ENCODE measurements at regions not wholly inside any gene's neighbourhood (a gene's known extent, or its start where the extent isn't known, plus 50 kb on each side); places are given as distances from the start of the nearest gene placed in this dataset.

DNA sequence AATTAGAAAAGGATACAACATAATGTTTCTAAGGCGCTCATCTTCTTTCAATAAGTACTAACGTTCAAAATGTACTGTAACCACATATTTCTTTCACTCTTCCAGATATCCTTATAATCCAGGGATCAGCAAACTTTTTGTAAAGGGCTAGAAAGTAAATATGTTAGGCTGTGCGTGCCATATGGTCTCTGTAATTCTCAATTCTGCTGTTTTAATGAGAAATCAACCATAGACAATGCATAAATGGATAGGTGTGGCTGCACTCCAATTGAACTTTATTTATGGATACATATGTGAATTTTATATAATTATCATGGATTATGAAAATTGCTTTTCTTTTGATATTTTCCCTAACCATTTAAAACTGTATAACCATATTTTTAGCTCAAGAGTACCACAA is 459.4 kb downstream of the EPHA4 start:
- H3K27ac ChIP-seq (ENCODE audit: insufficient read length, low read depth, low read length): no peak overlapping the region
- H4K91ac ChIP-seq (ENCODE audit: insufficient read length, low read depth, low read length): no peak overlapping the region
- no peaks in the 10 kb centered on the region for H3K79me2 ChIP-seq (ENCODE audit: insufficient read depth, low read length)
- H2BK20ac ChIP-seq (ENCODE audit: low read depth, low read length, poor library complexity, severe bottlenecking): no peak overlapping the region
- H3K4me1 ChIP-seq (ENCODE audit: insufficient read depth, low read length): no peaks in the 10 kb centered on the region
- no peak overlapping the region for H2AFZ ChIP-seq (ENCODE audit: low read length)
- no peak overlapping the region for H2BK120ac ChIP-seq (ENCODE audit: low read depth, low read length, poor library complexity, severe bottlenecking)
- H3K23ac ChIP-seq (ENCODE audit: insufficient read length, low read depth, low read length): no peak overlapping the region
- H3K79me1 ChIP-seq (ENCODE audit: insufficient read depth, low read depth, low read length, poor library complexity, severe bottlenecking): no peaks in the 10 kb centered on the region
- no peak overlapping the region for H2BK15ac ChIP-seq (ENCODE audit: low read depth, low read length)
- no peaks in the 10 kb centered on the region for H3K9me3 ChIP-seq (ENCODE audit: control insufficient read depth, low read depth, low read length)
- H3K56ac ChIP-seq (ENCODE audit: insufficient read length, low read depth, low read length): no peak overlapping the region
- no peaks in the 10 kb centered on the region for H3K9me3 Mint-ChIP-seq
- H4K20me1 ChIP-seq (ENCODE audit: control insufficient read depth, insufficient read depth, insufficient read length): no peaks in the 10 kb centered on the region
- H2BK5ac ChIP-seq (ENCODE audit: insufficient read length, low read length): no peak overlapping the region
- no peak overlapping the region for H3T11ph ChIP-seq (ENCODE audit: low read length)
- H4K8ac ChIP-seq (replicated peaks; ENCODE audit: insufficient read length, low read depth, low read length): no peak overlapping the region
- H3K4me1 Mint-ChIP-seq: no peaks in the 10 kb centered on the region
- no peak overlapping the region for H3K4me2 ChIP-seq (ENCODE audit: insufficient read depth, insufficient read length, low read length)
- H3K23me2 ChIP-seq (ENCODE audit: insufficient read length, low read depth, low read length, poor library complexity, severe bottlenecking): no peaks in the 10 kb centered on the region
- WGBS (ENCODE audit: extremely low coverage, insufficient read length, low lambda C conversion rate): no CpG with 5 or more reads among the region's 3 CpGs
- no peak overlapping the region for H2AK5ac ChIP-seq (ENCODE audit: insufficient read length, low read length)
- H2BK12ac ChIP-seq (ENCODE audit: insufficient read length, low read depth, low read length): no peak overlapping the region
- no peak overlapping the region for H3K14ac ChIP-seq (ENCODE audit: insufficient read depth, low read length)
- H3K4ac ChIP-seq (ENCODE audit: low read depth, low read length): no peak overlapping the region
- H3K18ac ChIP-seq (ENCODE audit: insufficient read length, low read depth, low read length): no peak overlapping the region
- H4K5ac ChIP-seq (ENCODE audit: insufficient read length, low read depth, low read length): no peak overlapping the region
- no peak overlapping the region for H3K9ac ChIP-seq (ENCODE audit: extremely low read depth, insufficient read length, low read length)
- no peaks in the 10 kb centered on the region for H3K36me3 Mint-ChIP-seq (ENCODE audit: insufficient read depth in 1 of 3, low read depth in 3 of 3)
- no peaks in the 10 kb centered on the region for H3K27me3 ChIP-seq (ENCODE audit: insufficient read depth, low read length)
- no peaks in the 10 kb centered on the region for H3K27me3 Mint-ChIP-seq (ENCODE audit: low read depth)
- DNase-seq: no peak
- no peak overlapping the region for H3K4me3 Mint-ChIP-seq
- TF ChIP-seq CTCF (conservative IDR thresholded peaks at IDR 0.05): no peak
- H3K27ac Mint-ChIP-seq: no peak overlapping the region
